GM18498 (cell line): ENCODE measurements at regions not wholly inside any gene's neighbourhood (a gene's known extent, or its start where the extent isn't known, plus 50 kb on each side); places are given as distances from the start of the nearest gene placed in this dataset.
"Not testable (repeated sequence)": the region's sequence is repeated elsewhere in the genome, so short reads cannot be mapped to it uniquely, and the experiment has no call there.

Source experiments
- ATAC-seq: cut with Tn5 transposase; IDR thresholded peaks from one replicate; pipeline ENCODE4 v1.9.1; 2021; ENCODE audit warnings: mild to moderate bottlenecking, moderate library complexity; ENCODE audit not compliant: unreplicated experiment

DNA sequence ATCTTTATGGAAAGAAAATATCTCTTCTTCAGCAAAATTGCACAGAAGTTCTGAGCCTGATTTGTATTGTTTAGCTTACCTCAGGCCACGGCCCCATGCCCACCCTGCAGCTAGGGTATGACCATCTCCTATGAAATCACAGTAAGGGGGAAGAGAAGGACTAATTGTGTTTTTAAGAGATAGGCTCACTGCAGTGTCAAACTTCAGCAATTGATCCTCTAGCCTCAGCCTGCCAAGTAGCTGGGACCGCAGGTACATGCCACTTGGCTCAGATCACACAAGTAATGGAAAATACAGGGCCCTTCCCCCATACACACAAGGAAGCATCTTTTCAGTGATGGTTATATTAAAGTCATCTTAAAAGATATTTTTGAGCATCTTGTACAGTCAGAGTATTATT lies 60.0 kb downstream of the DMAC1 start:
- no peak for ATAC-seq

- no peak for ATAC-seq
These were observed 64.3 kb downstream of the DMAC1 start for GRCh38 chr9:7735311-7735710.

GRCh38 chr9:7730164-7730445 lies 69.5 kb downstream of the DMAC1 start:
- ATAC-seq: no peak

- ATAC-seq: no peak
These were observed 70.0 kb downstream of the DMAC1 start for GRCh38 chr9:7729371-7730163.

GRCh38 chr9:7721291-7721690 lies 78.3 kb downstream of the DMAC1 start:
- ATAC-seq: no peak

DNA sequence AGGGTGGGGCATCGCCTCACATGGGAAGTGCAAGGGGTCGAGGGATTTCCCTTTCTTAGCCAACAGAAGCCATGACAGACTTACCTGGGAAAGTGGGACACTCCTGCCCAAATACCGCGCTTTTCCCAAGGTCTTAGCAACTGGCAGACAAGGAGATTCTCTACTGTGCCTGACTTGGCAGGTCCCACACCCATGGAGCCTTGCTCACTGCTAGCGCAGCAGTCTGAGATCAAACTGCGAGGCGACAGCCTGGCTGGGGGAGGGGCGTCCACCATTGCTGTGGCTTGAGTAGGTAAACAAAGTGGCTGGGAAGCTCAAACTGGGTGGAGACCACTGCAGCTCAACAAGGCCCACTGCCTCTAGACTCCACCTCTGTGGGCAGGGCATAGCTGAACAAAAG lies 86.5 kb downstream of the DMAC1 start:
- not testable (repeated sequence) for ATAC-seq

GRCh38 chr9:7710686-7711085 lies 88.9 kb downstream of the DMAC1 start:
- ATAC-seq: no peak

DNA sequence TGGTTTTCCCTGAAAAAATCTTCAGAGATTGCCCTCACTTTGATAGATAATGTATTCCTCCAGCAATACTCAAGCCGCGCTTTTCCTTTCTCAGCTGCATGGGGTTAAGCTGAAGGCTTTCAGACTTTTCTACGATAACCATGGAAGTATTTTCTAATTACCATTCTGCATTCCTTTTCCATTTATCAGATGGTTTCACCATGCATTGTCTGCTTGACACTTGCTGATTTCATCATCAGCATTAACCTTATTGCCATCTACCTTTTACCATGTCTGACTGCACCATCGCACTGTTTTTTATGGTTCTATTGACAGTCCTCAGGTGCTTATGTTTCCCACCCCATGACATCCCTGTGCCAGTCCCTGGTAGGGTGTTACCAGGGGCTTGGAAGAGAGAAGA lies 91.6 kb downstream of the DMAC1 start:
- no peak for ATAC-seq

- ATAC-seq: no peak
These were observed 95.0 kb downstream of the DMAC1 start for GRCh38 chr9:7704543-7704942.

GRCh38 chr9:7691909-7692308 lies 107.7 kb downstream of the DMAC1 start:
- no peak for ATAC-seq

GRCh38 chr9:7690014-7690413 lies 109.6 kb downstream of the DMAC1 start:
- ATAC-seq: no peak

- no peak for ATAC-seq
These were observed 111.0 kb downstream of the DMAC1 start for GRCh38 chr9:7688626-7689025.

GRCh38 chr9:7676609-7677156 lies 122.9 kb downstream of the DMAC1 start:
- ATAC-seq: no peak

DNA sequence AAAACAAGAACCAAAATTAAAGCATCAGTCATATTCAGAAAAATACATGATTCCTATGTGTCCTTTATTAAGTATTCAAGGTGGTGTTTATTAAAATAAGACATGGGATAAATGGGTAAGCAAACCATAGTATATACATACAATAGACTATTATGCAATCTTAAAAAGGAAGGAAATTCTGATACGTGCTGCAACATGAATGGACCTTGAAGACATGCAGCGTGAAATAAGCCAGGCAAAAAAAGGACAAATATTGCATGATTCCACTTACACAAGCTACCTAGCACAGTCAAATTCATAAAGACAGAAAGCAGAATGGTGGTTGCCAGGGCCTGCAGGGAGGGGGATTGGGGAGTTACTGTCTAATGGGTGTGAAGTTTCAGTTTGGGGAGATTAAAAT lies 127.7 kb downstream of the DMAC1 start:
- no peak for ATAC-seq

GRCh38 chr9:7668541-7668940 lies 131.0 kb downstream of the DMAC1 start:
- ATAC-seq: no peak

- ATAC-seq: no peak
These were observed 133.7 kb downstream of the DMAC1 start for GRCh38 chr9:7665874-7666273.

DNA sequence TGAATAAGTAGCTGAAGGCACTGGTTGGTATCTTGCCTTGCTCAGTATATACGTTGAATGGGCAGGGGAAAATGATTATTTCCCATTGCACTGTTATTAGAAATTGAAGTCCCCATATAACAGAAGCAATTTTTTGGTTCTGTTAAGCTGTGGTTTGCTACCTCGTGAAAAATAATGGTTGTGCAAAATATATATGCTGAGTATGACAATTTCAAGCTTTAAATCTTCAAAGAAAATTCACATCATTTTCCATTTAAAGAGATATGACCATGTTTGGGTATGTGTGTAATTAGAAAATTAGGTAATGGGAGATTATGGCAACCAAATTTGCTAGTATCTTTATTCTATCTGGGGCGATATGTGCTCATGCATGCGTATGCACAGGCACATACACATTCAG lies 139.8 kb downstream of the DMAC1 start:
- no peak for ATAC-seq

- ATAC-seq: no peak
These were observed 142.9 kb downstream of the DMAC1 start for GRCh38 chr9:7656636-7657035.

GRCh38 chr9:7653262-7653661 lies 146.3 kb downstream of the DMAC1 start:
- no peak for ATAC-seq

DNA sequence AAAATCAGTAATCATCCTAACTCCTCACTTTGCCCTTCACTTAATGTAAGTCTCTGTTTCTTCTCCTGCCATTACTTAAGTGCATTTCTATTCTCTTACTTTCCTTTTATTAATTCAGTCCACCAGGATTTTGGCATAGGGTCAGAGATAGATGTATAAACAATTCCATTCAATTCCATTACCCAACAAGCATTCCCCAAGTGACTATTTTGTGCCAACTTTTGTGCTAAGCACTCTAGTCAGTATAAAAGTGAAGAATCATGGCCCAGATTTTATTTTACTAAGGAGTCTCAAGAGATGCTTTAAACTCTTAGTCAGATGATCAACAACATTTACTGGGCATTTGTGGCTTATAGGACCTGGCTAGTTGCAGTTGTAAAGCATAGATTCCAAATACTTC lies 159.3 kb downstream of the DMAC1 start:
- no peak for ATAC-seq

DNA sequence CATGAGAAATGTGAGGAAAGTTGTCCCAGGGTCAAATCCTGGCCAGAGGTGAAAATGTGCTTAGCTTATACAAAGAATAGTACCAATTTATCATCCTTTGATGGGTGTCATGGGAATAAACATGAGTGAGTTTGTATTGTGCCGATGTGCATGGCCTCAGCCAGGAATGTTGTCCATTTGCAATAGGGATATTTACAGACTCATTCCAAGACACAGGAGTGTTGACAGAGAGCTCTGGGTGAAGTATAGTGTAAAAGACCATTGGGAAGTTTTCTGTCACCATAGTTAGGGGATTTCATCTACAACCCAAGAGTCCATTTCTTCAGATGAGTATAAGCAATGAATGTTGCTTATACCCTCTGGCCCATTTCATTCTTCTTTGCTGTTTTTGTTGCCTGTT lies 160.1 kb downstream of the DMAC1 start:
- no peak for ATAC-seq

- ATAC-seq: no peak
These were observed 162.6 kb downstream of the DMAC1 start for GRCh38 chr9:7636838-7637467.

- ATAC-seq: no peak
These were observed 163.3 kb downstream of the DMAC1 start for GRCh38 chr9:7636309-7636708.
